K562 (cell line): ENCODE measurements at regions not wholly inside any gene's neighbourhood (a gene's known extent, or its start where the extent isn't known, plus 50 kb on each side); places are given as distances from the start of the nearest gene placed in this dataset.

ENCODE experiments used
- ATAC-seq: fragments of 200-7000 bp; cut with Tn5 transposase; 3 replicates; pipeline ENCODE4 v1.9.1; 2020; ENCODE audit warnings: moderate library complexity
- BruUV-seq: library from RNA; stranded (reverse); fragments of 400-500 nt; replicated peaks from 2 replicates; lab custom pipeline; 2021; lab: Mats Ljungman, UMichigan
- CTCF ChIA-PET: fragments of 300-600 bp; formaldehyde crosslinking; extraction: SDS; loops from one replicate; lab custom pipeline; 2021; ENCODE audit warnings: low intra/inter-chr PET ratio; lab: Yijun Ruan, JAX
- POLR2A ChIA-PET: fragments of 300-600, 350-650 bp; sonication (Branson Sonifier 250); formaldehyde crosslinking; extraction: SDS; loops from one replicate; lab custom pipeline; 2021; ENCODE audit warnings: antibody characterized with exemption, inconsistent platforms; lab: Yijun Ruan, JAX
- DNase-seq, 4 experiments: peaks; one replicate each; pipeline versions ENCODE4 v3.0.0 to v3.0.0-alpha.2; 2011 to 2018; ENCODE audit warnings: low spot score in 3 of 4, mixed read lengths in 3 of 4; ENCODE audit errors: extremely low read depth in 1 of 4
- FAIRE-seq: peaks from 2 replicates; lab custom pipeline; 2011; peaks lifted over from hg19 to GRCh38; lab: Jason Lieb, UNC
- H2AFZ ChIP-seq: 2 replicates; pipeline ENCODE4 v1.6.0; 2011; ENCODE audit warnings: low read depth, low read length, control low read depth, inconsistent platforms
- H3K27ac ChIP-seq: fragments of 200-600 bp; 3 replicates; pipeline ENCODE4 v1.8.0; 2011; ENCODE audit warnings: low read depth, mild to moderate bottlenecking, control low read depth, inconsistent platforms, low read length, moderate library complexity, mixed read lengths; ENCODE audit errors: extremely low read depth
- H3K27me3 ChIP-seq, 2 experiments: fragments of 300-600 bp in 1 of 2; 2 replicates in 1 of 2; 3 replicates in 1 of 2; pipeline versions ENCODE4 v1.6.0 to v1.8.0; 2011; ENCODE audit warnings: inconsistent platforms in 2 of 2, low read length in 2 of 2, mild to moderate bottlenecking in 1 of 2, mixed read lengths in 1 of 2, moderate library complexity in 1 of 2; ENCODE audit not compliant: control insufficient read depth in 2 of 2, insufficient read depth in 2 of 2
- H3K36me3 ChIP-seq: fragments of 300-600 bp; 3 replicates; pipeline ENCODE4 v1.8.0; 2011; ENCODE audit warnings: mild to moderate bottlenecking, low read length, inconsistent platforms; ENCODE audit not compliant: control insufficient read depth, insufficient read depth
- H3K4me1 ChIP-seq, 2 experiments: fragments of 200-600 bp in 1 of 2; replicated peaks in 1 of 2; 2 replicates in 1 of 2; 3 replicates in 1 of 2; pipeline versions ENCODE4 v1.5.1 to v1.8.0; 2011; ENCODE audit warnings: inconsistent platforms in 2 of 2, low read length in 2 of 2, mild to moderate bottlenecking in 1 of 2, mixed read lengths in 1 of 2, moderate library complexity in 1 of 2; ENCODE audit not compliant: control insufficient read depth in 2 of 2, insufficient read depth in 2 of 2
- H3K4me2 ChIP-seq: 2 replicates; pipeline ENCODE4 v1.6.1; 2011; ENCODE audit warnings: low read length, control low read depth, inconsistent platforms, mixed read lengths; ENCODE audit not compliant: insufficient read depth
- H3K4me3 ChIP-seq: fragments of 200-600 bp; sonication (generic), shearing (Covaris generic); 2 replicates; pipeline ENCODE4 v1.5.1; 2016; ENCODE audit warnings: control low read depth, inconsistent platforms
- H3K79me2 ChIP-seq: fragments of 200-600 bp; 3 replicates; pipeline ENCODE4 v1.8.0; 2011; ENCODE audit warnings: low read length, inconsistent platforms; ENCODE audit not compliant: control insufficient read depth, insufficient read depth
- H3K9ac ChIP-seq, 2 experiments: 2 replicates each; pipeline versions ENCODE4 v1.6.0 to v1.6.1; 2011; ENCODE audit warnings: low read depth in 2 of 2, low read length in 2 of 2, control low read depth in 1 of 2, inconsistent platforms in 1 of 2, mild to moderate bottlenecking in 1 of 2, mixed read lengths in 1 of 2; ENCODE audit not compliant: insufficient read depth in 1 of 2
- H3K9me1 ChIP-seq: one replicate; pipeline ENCODE4 v1.6.0; 2011; ENCODE audit warnings: inconsistent platforms, mild to moderate bottlenecking, low read length, moderate library complexity; ENCODE audit not compliant: control insufficient read depth, insufficient read depth
- H3K9me3 ChIP-seq: replicated peaks from 2 replicates; pipeline ENCODE4 v1.5.1; 2011; ENCODE audit warnings: low read depth, low read length, inconsistent platforms; ENCODE audit not compliant: control insufficient read depth, insufficient read depth
- H4K20me1 ChIP-seq: replicated peaks from 2 replicates; pipeline ENCODE4 v1.6.1; 2011; ENCODE audit warnings: low read length, inconsistent platforms, mixed read lengths; ENCODE audit not compliant: control insufficient read depth, insufficient read depth
- E2F1 ChIP-seq: sonication (generic); formaldehyde crosslinking; IDR thresholded peaks from 2 replicates; pipeline ENCODE4 v1.8.1; 2023; ENCODE audit warnings: mild to moderate bottlenecking, missing genetic modification reagents, moderate library complexity
- NFIX ChIP-seq: fragments of 250-450 bp; sonication (Bioruptor Pico); IDR thresholded peaks from 2 replicates; pipeline ENCODE4 v1.4.0; 2020; ENCODE audit warnings: low read depth, mild to moderate bottlenecking, moderate library complexity
- POLR3A ChIP-seq: IDR thresholded peaks from 2 replicates; pipeline ENCODE4 v1.6.1; 2011; ENCODE audit warnings: borderline replicate concordance, mild to moderate bottlenecking, moderate library complexity; ENCODE audit not compliant: insufficient read length, insufficient read depth; ENCODE audit errors: extremely low read depth
- SAP30 ChIP-seq: fragments of 200-600 bp; sonication (generic); IDR thresholded peaks from 2 replicates; pipeline ENCODE4 v1.6.1; 2012; ENCODE audit warnings: borderline replicate concordance, low read depth, mild to moderate bottlenecking, moderate library complexity, low read length, control low read depth, inconsistent platforms; ENCODE audit not compliant: insufficient read depth, poor library complexity, severe bottlenecking
- TFAM ChIP-seq: fragments of 250-450 bp; sonication (Bioruptor Pico); conservative IDR thresholded peaks from 2 replicates; pipeline ENCODE4 v1.5.0; 2021; ENCODE audit warnings: mild to moderate bottlenecking, moderate library complexity
- YBX1 ChIP-seq: fragments of 450-650 bp; IDR thresholded peaks from 2 replicates; pipeline ENCODE4 v1.7.1; 2016; ENCODE audit warnings: mild to moderate bottlenecking
- ZNF165 ChIP-seq: fragments of 250-450 bp; sonication (Bioruptor Pico); IDR thresholded peaks from 2 replicates; pipeline ENCODE4 v1.4.0; 2020; ENCODE audit warnings: borderline replicate concordance
- ZSCAN32 ChIP-seq: fragments of 450-650 bp; formaldehyde crosslinking; IDR thresholded peaks from 2 replicates; pipeline ENCODE4 v1.4.0; 2020; ENCODE audit warnings: mild to moderate bottlenecking, moderate library complexity
- WGBS: fragments of 100-300 bp; shearing (Covaris generic); methylation state at CpG from one replicate; pipeline ENCODE4 v1.1.6; 2016; ENCODE audit warnings: low coverage, mixed read lengths; ENCODE audit not compliant: insufficient coverage; ENCODE audit errors: missing lambda C conversion rate; 5-methylcytosine and 5-hydroxymethylcytosine counted together
- in situ Hi-C: fragments of 300-500 bp; cut with MboI; formaldehyde crosslinking; loops from 4 replicates; pipeline ENCODE4 v1.15.0; 2018; ENCODE audit warnings: inconsistent platforms, mixed read lengths
- intact Hi-C: fragments of 100-400 bp; cut with micrococcal nuclease; formaldehyde crosslinking; loops from 2 replicates; pipeline ENCODE4 v1.14.2; 2022
- TF ChIP-seq, protein P1 (sequence below): sonication (generic); formaldehyde crosslinking; IDR thresholded peaks from 2 replicates; pipeline ENCODE4 v1.9.0; 2022; ENCODE audit warnings: mild to moderate bottlenecking, missing genetic modification reagents

DNA sequence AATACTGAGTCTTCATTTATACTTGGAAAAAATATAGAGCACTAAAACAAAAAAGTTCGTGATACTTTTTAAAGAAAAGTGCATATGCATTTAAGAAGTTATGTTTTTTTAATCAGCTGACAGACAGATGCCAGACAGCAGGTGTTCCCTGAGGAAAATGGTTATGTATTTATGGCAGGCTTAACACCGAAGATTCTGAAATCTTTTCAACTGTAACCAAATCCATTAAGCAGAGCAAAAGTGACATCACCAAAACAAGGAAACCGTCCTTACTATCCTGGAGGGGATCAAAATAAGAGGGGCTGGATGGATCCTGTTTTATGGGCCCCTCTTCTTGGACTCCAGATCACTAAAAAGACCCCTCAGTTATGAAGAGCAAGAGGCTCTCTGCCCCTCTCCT, 404.9 kb upstream of the ADAMTS16 start (continued):
- TF ChIP-seq YBX1, result no peak
- no peak for TF ChIP-seq ZSCAN32 (CRISPR knock-in tag)
- no peak for TF ChIP-seq TFAM (CRISPR knock-in tag)

DNA sequence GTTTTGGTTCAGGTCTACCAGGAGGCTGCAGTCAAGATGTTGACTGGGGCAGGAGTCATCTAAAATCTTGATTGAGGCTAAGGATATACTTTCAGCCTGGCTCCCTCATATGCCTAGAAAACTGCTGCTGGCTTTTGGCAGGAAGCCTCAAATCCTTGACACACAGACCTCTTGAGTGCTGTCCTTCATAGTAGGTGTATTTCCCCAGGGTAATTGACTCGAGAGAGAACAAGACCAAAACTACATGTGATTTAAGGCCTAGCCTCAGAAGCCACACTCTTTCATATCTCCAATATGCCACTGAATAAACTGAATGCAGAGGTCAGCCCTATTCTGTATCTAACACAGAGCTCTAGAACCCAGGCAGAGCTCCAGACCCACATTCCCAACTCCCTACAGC, 402.3 kb upstream of the ADAMTS16 start:
- no peak for ATAC-seq
- Histone ChIP-seq H3K27me3 (no peaks in the 10 kb centered on the region), H3K9ac (no peak overlapping the region), H2AFZ (no peak overlapping the region), H3K9me1 (no peaks in the 10 kb centered on the region)
- intact Hi-C loops (no loop called here), in situ Hi-C loops (no loop called here)
- POLR2A ChIA-PET, result no interaction called here
- no peak for DNase-seq
- no peak for FAIRE-seq
- TF ChIP-seq NFIX (CRISPR knock-in tag) (no peak), E2F1 (CRISPR knock-in tag) (no peak), POLR3A (no peak), ZNF165 (CRISPR knock-in tag) (no peak), SAP30 (no peak)
- TF ChIP-seq, protein P1, sequence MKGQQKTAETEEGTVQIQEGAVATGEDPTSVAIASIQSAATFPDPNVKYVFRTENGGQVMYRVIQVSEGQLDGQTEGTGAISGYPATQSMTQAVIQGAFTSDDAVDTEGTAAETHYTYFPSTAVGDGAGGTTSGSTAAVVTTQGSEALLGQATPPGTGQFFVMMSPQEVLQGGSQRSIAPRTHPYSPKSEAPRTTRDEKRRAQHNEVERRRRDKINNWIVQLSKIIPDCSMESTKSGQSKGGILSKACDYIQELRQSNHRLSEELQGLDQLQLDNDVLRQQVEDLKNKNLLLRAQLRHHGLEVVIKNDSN (CRISPR knock-in tag), result no peak
- TF ChIP-seq, all 486 proteins: peak for 0
- Histone ChIP-seq H3K9me3 (no peaks in the 10 kb centered on the region; the same call in 1 of the 2 replicates), H3K27ac (no peak overlapping the region), H3K36me3 (no peaks in the 10 kb centered on the region), H3K4me1 (no peaks in the 10 kb centered on the region), H4K20me1 (no peaks in the 10 kb centered on the region), H3K4me2 (no peak overlapping the region), H3K79me2 (no peaks in the 10 kb centered on the region), H3K4me3 (no peak overlapping the region)
- WGBS, result 0% methylated on average over 1 of the region's 1 CpG
- CTCF ChIA-PET, result interaction anchor here (0.6 kb wide), 1 partner anchor 62 kb away, joined by 3 read pairs; no protein-coding TSS in a partner anchor
- no TSS peak for BruUV-seq
